HG02642 (cell line): ENCODE measurements at regions not wholly inside any gene's neighbourhood (a gene's known extent, or its start where the extent isn't known, plus 50 kb on each side); places are given as distances from the start of the nearest gene placed in this dataset.

Source experiments
- ATAC-seq: cut with Tn5 transposase; IDR thresholded peaks from one replicate; pipeline ENCODE4 v1.9.1; 2021; ENCODE audit warnings: mild to moderate bottlenecking; ENCODE audit not compliant: unreplicated experiment, poor library complexity

DNA sequence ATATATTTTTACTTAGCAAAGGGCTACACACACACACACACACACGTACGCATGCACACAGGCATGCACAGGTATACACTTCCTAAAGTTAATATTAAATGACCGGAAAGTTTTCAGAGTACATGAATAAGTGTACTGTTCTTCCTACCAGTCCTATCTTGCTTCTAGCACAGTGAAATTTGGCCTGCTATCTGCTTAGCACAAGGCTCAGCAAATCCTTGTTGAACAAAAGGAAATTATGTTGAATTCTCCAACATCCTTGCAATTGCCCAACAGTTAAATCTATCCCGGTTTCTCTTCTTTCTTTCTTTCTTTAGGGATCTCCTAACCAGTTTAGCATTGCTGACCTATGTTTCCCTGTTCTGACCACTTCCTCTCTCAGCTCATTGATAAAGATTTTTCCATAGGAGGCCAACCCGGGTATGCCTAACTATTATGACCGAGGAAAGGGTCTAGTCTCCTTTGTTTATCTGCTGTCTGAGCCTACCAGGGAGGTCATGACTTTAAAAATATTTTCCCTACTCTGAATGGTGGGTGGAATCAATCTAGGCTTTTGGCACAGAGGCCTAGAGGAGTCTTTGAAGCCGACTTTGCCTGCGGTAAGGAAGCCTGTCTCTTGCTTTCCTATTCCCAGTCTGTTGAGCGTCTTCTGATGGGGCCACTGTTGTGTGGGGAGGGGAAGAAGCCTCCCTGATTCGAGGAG, 400.7 kb downstream of the HRH4 start:
- no peak for ATAC-seq

GRCh38 chr18:24862201-24862816, 401.9 kb downstream of the HRH4 start:
- ATAC-seq = no peak

- no peak for ATAC-seq
Observed at GRCh38 chr18:24868311-24868710, 407.9 kb downstream of the HRH4 start.

DNA sequence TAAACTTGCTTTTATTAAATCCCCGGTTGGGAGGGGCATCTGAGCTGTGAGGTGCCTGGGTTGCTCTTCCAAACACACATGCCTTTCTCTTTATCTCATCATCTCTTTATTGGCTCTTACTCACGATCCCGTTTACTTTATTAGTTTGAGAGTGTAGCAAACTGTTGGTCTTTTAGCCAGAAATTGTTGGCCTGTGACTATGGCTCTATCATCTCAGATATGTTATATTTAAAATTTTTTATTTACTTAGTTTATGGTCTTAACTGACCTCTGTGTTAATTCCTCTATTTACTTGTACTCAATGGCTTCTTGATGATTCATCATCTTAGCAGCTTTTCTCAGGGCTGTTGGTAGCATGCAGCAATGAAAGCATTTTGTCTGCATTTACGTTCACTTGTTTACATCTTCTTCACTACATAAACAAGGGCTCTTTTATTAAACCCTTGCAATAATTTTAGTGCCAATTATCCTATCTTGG, 408.4 kb downstream of the HRH4 start:
- ATAC-seq = no peak

GRCh38 chr18:24869285-24869684, 408.8 kb downstream of the HRH4 start:
- no peak for ATAC-seq

GRCh38 chr18:24875286-24875685, 414.8 kb downstream of the HRH4 start:
- ATAC-seq = no peak

DNA sequence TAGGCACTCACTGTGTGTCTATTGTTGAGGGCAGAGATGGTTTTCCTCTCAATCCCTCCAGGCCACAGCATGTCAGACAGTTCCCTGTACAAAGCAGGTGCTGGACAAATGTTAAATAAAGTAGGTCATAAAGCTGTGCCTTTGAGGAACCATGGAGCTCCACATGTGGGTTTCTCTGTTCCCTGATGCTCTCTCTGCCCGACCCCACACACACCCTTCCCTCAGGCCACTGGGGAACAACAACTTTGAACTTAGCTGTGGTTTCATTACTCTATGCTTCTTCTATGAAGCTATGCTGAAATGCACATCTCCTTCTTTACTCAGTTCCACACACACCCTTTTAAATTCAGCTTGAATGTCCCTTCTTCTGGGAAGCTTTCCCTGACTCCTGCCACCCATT, 415.3 kb downstream of the HRH4 start:
- ATAC-seq = no peak

DNA sequence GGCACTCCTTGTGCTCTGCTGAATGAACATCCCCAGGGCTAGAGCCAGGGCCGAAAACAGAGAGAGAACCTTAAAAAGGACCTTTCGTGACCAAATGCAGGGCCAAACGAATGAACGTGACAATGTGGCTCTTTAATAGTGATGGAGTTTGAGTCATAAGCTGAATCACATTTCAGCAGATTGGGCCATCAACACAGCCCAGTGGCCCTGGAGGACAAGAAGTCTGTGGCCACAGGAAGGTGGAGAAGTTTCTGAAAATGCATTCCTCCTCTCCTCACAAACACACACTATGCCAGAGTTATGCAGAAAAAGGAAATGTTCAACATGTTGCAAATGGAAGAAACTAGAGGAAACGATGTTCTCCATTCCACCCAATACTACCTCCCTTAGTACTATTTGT, 415.8 kb downstream of the HRH4 start:
- no peak for ATAC-seq

DNA sequence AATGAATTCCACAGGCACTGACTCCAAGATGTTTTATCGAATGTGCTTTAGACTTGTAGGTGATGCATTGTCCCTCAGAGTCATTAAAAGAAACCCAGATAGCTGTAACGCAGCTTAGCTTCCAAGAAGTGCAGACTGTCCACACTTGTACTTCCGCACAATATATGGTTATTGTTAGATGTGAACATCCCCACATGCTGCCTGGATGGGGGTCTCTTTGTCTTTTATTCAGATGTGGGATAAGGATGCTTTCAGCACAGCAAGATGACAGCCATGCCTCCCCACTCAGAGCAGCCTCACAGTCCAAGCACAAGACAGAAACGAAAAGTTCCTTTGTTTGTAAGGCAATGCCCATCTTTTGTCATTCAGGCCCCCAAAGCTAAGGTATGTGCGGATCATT, 416.6 kb downstream of the HRH4 start:
- no peak for ATAC-seq

- ATAC-seq = no peak
Observed at GRCh38 chr18:24877546-24877945, 417.1 kb downstream of the HRH4 start.

DNA sequence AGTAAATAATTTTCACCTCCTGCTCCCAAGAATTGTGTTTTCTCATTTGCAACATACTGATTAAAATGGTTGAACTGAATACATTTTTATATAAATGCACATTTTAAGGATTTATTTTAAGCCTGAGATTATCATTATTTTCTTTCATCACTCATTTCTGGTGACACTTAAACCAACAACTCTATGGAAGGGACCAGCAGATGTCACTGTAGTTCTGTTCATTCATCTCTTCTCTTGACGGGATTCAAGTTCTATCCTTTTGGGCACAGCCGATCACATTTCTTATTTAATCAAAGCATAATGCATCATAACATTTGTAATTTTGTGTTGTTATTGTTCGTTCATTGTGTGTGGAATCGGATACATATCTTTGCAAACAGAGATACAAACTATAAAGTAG, 417.9 kb downstream of the HRH4 start:
- ATAC-seq = no peak

- no peak for ATAC-seq
Observed at GRCh38 chr18:24885276-24885675, 424.8 kb downstream of the HRH4 start.

DNA sequence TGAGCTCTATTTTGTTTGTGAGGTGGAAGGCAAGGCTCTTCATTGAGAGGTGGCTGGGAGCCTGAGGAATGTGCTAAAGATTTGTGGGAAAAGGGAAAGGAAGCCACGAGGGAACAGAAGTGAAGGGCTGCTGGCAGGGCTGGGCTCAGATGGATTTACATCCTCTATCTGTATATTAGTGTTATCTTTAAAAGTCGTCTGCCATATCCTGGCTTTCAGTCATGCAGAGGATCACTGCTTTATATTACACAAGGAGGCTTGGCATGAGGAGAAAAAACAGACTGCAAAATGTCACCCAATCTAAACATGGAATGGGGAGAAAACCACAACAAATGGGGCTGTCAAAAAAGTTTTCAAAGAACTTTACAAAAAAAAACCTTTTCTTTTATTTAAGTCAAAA, 434.4 kb downstream of the HRH4 start:
- ATAC-seq = no peak

- no peak for ATAC-seq
Observed at GRCh38 chr18:24897461-24897860, 437.0 kb downstream of the HRH4 start.

DNA sequence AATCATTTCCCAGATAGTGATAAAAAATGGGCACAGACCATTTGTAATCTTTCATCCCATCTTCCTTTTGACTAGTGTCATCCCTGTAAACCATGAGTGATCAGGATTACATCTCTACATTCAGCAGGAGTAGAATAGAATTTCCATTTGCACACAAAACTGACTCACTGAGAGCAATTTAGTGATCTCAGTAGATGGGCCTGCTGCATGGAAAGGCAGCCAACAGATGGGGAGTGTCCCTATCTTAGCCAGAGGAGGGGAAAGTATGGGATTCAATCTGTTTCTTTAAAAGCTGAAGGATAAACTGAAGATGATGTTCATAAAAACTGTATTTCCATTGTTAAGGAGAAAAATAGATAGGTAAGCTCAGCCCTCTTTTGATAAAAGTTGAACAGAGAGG, 441.7 kb downstream of the ZNF521 start:
- ATAC-seq = no peak

- no peak for ATAC-seq
Observed at GRCh38 chr18:24913507-24914170, 438.3 kb downstream of the ZNF521 start.

DNA sequence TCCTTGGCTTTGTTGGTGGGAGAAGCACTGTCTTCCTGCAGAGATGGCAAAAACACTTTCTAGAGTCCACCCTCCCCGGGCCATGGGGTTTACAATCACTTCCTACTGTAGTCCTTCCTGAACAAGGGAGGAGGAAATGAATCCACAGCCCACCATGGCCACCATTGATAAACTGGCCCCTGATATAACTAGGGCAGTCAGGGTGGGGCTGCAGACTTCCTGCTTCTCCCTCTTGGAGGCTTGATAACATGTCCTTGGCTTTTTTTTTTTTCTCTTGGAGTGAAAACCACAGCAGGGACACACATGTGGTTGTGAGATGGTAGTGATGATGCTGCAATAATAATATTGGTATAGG, 437.8 kb downstream of the ZNF521 start:
- no peak for ATAC-seq

- no peak for ATAC-seq
Observed at GRCh38 chr18:24914685-24915084, 437.3 kb downstream of the ZNF521 start.

- ATAC-seq = no peak
Observed at GRCh38 chr18:24915547-24915946, 436.4 kb downstream of the ZNF521 start.

DNA sequence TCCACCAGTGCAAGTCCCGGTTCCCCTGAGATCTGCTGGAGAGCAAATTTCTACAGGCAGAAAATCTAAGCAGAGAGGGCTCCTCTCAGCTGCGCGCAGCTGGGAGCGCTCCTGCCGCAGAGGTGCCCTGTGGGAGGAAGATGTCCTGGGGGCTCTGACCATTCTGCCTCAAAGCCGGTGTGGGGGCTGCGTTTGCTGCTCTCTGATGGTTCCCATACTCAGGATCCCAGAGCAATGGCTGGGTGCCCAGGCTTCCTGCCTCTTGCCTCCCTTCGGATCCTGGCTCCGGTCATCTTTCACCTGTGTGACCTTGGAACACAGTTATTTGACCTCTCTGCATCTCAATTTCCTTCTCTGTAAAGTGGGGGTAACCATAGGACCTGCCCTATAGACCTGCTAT, 434.2 kb downstream of the ZNF521 start:
- no peak for ATAC-seq

GRCh38 chr18:24918257-24918656, 433.7 kb downstream of the ZNF521 start:
- no peak for ATAC-seq
